HEK293 (cell line): ENCODE measurements at regions not wholly inside any gene's neighbourhood (a gene's known extent, or its start where the extent isn't known, plus 50 kb on each side); places are given as distances from the start of the nearest gene placed in this dataset.

ENCODE experiments used
- CTCF ChIA-PET: fragments of 350-600 bp; formaldehyde crosslinking; extraction: SDS; loops from one replicate; lab custom pipeline; 2021; ENCODE audit warnings: antibody characterized with exemption; lab: Yijun Ruan, JAX
- POLR2A ChIA-PET: fragments of 300-600 bp; formaldehyde crosslinking; extraction: SDS; loops from one replicate; lab custom pipeline; 2020; ENCODE audit warnings: antibody characterized with exemption, inconsistent platforms; lab: Yijun Ruan, JAX
- H3K27ac ChIP-seq: fragments of 200-500 bp; sonication (Bioruptor generic); 2 replicates; pipeline ENCODE4 v1.5.1; 2014; ENCODE audit warnings: low read depth, low read length, control low read depth, inconsistent platforms; ENCODE audit errors: extremely low read depth
- H3K36me3 ChIP-seq, 2 experiments: fragments of 200-500 bp in 1 of 2; sonication (Bioruptor generic) in 1 of 2; 1 replicate in 1 of 2; 2 replicates in 1 of 2; pipeline ENCODE4 v1.5.1; 2014 to 2017; ENCODE audit warnings: inconsistent platforms in 2 of 2, low read length in 2 of 2; ENCODE audit not compliant: control insufficient read depth in 2 of 2, insufficient read depth in 1 of 2
- H3K4me1 ChIP-seq: fragments of 200-500 bp; sonication (Bioruptor generic); 2 replicates; pipeline ENCODE4 v1.5.1; 2014; ENCODE audit warnings: mild to moderate bottlenecking, low read length, inconsistent platforms; ENCODE audit not compliant: control insufficient read depth, insufficient read depth
- H3K4me3 ChIP-seq: 2 replicates; pipeline ENCODE4 v1.5.1; 2011; ENCODE audit warnings: low read depth, mild to moderate bottlenecking, control low read depth, low read length, moderate library complexity
- H3K9me3 ChIP-seq: fragments of 200-500 bp; sonication (Bioruptor generic); 2 replicates; pipeline ENCODE4 v1.5.1; 2014; ENCODE audit warnings: low read depth, low read length, inconsistent platforms; ENCODE audit not compliant: control insufficient read depth, insufficient read depth
- AEBP2 ChIP-seq: fragments of 450-650 bp; formaldehyde crosslinking; IDR thresholded peaks from 2 replicates; pipeline ENCODE4 v1.5.1; 2016; ENCODE audit warnings: missing biosample characterization, missing genetic modification characterization, borderline replicate concordance
- GFI1B ChIP-seq: fragments of 450-650 bp; formaldehyde crosslinking; IDR thresholded peaks from 2 replicates; pipeline ENCODE4 v1.5.1; 2016; ENCODE audit warnings: missing biosample characterization, missing genetic modification characterization
- GLI4 ChIP-seq: fragments of 450-650 bp; formaldehyde crosslinking; IDR thresholded peaks from 2 replicates; pipeline ENCODE4 v1.5.1; 2016; ENCODE audit warnings: missing biosample characterization, missing genetic modification characterization
- HOXA7 ChIP-seq: sonication (generic); formaldehyde crosslinking; IDR thresholded peaks from 2 replicates; pipeline ENCODE4 v1.8.1; 2022; ENCODE audit warnings: missing genetic modification reagents, borderline replicate concordance
- PRDM4 ChIP-seq: fragments of 450-650 bp; formaldehyde crosslinking; IDR thresholded peaks from 2 replicates; pipeline ENCODE4 v1.5.1; 2017; ENCODE audit warnings: missing biosample characterization, missing genetic modification characterization
- SALL2 ChIP-seq: fragments of 450-650 bp; formaldehyde crosslinking; IDR thresholded peaks from 2 replicates; pipeline ENCODE4 v1.5.0; 2017; ENCODE audit warnings: missing biosample characterization, mild to moderate bottlenecking, missing genetic modification characterization, borderline replicate concordance
- SP2 ChIP-seq: fragments of 450-650 bp; formaldehyde crosslinking; IDR thresholded peaks from 2 replicates; pipeline ENCODE4 v1.5.1; 2016; ENCODE audit warnings: missing biosample characterization, missing genetic modification characterization
- SP3 ChIP-seq: fragments of 450-650 bp; formaldehyde crosslinking; IDR thresholded peaks from 2 replicates; pipeline ENCODE4 v1.5.1; 2016; ENCODE audit warnings: missing biosample characterization, missing genetic modification characterization
- ZBTB21 ChIP-seq: fragments of 450-650 bp; formaldehyde crosslinking; IDR thresholded peaks from 2 replicates; pipeline ENCODE4 v1.5.1; 2017; ENCODE audit warnings: missing biosample characterization, missing genetic modification characterization
- ZFP69B ChIP-seq: fragments of 450-650 bp; formaldehyde crosslinking; IDR thresholded peaks from 2 replicates; pipeline ENCODE4 v1.5.1; 2016; ENCODE audit warnings: missing biosample characterization, missing genetic modification characterization
- ZIC2 ChIP-seq: fragments of 450-650 bp; formaldehyde crosslinking; IDR thresholded peaks from 2 replicates; pipeline ENCODE4 v1.5.1; 2016; ENCODE audit warnings: missing biosample characterization, missing genetic modification characterization
- ZNF280C ChIP-seq: fragments of 450-650 bp; formaldehyde crosslinking; IDR thresholded peaks from 2 replicates; pipeline ENCODE4 v1.5.1; 2016; ENCODE audit warnings: missing biosample characterization, missing genetic modification characterization
- ZNF335 ChIP-seq: fragments of 450-650 bp; formaldehyde crosslinking; conservative IDR thresholded peaks from 2 replicates; pipeline ENCODE4 v1.5.1; 2016; ENCODE audit warnings: missing biosample characterization, missing genetic modification characterization
- ZNF404 ChIP-seq: fragments of 450-650 bp; formaldehyde crosslinking; IDR thresholded peaks from 2 replicates; pipeline ENCODE4 v1.5.1; 2017; ENCODE audit warnings: missing biosample characterization, missing genetic modification characterization
- ZNF558 ChIP-seq: fragments of 450-650 bp; formaldehyde crosslinking; IDR thresholded peaks from 2 replicates; pipeline ENCODE4 v1.5.1; 2016; ENCODE audit warnings: missing biosample characterization, missing genetic modification characterization
- ZNF600 ChIP-seq: fragments of 450-650 bp; formaldehyde crosslinking; IDR thresholded peaks from 2 replicates; pipeline ENCODE4 v1.5.1; 2016; ENCODE audit warnings: missing biosample characterization, missing genetic modification characterization
- ZNF621 ChIP-seq: fragments of 450-650 bp; formaldehyde crosslinking; IDR thresholded peaks from 2 replicates; pipeline ENCODE4 v1.5.1; 2017; ENCODE audit warnings: missing biosample characterization, missing genetic modification characterization
- ZNF660 ChIP-seq: fragments of 450-650 bp; IDR thresholded peaks from 2 replicates; pipeline ENCODE4 v1.5.1; 2018; ENCODE audit warnings: missing biosample characterization, mild to moderate bottlenecking, missing genetic modification characterization
- ZNF837 ChIP-seq: fragments of 450-650 bp; formaldehyde crosslinking; IDR thresholded peaks from 2 replicates; pipeline ENCODE4 v1.5.1; 2016; ENCODE audit warnings: missing biosample characterization, missing genetic modification characterization
- TF ChIP-seq, protein P1 (sequence below): fragments of 450-650 bp; formaldehyde crosslinking; IDR thresholded peaks from 2 replicates; pipeline ENCODE4 v1.5.1; 2016; ENCODE audit warnings: missing biosample characterization, missing genetic modification characterization
- TF ChIP-seq, protein P2 (sequence below): fragments of 450-650 bp; formaldehyde crosslinking; IDR thresholded peaks from 2 replicates; pipeline ENCODE4 v1.5.1; 2016; ENCODE audit warnings: missing biosample characterization, missing genetic modification characterization
- TF ChIP-seq, protein P3 (sequence below): fragments of 450-650 bp; IDR thresholded peaks from 2 replicates; pipeline ENCODE4 v1.5.1; 2018; ENCODE audit warnings: missing biosample characterization, missing genetic modification characterization

GRCh38 chr4:181604546-181604945 lies 638.7 kb upstream of the TENM3 start:
- CTCF ChIA-PET = no interaction called here

DNA sequence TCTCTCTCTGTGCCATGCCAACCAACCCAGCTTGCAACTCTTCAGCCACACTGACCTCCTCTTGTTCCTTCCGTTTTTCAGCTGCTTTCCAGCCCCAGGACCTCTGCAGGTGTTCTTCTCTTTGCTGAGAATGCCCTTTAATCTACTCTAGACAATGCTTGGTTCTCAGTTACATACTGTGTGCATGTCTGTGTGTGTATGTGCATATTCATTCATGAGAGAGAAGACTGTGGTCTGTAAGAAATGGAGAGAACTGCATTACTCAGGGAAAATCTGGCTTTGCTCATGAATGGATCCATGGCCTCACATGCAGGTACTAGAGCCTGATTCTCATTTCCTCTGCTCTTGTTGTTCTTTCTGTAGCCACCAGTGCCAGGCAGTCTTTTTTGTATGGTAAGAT lies 636.9 kb upstream of the TENM3 start:
- Histone ChIP-seq H3K36me3 (no peaks in the 10 kb centered on the region), H3K27ac (no peak overlapping the region), H3K4me1 (peaks cover 12% of the 10 kb centered on the region), H3K9me3 (no peaks in the 10 kb centered on the region), H3K4me3 (no peak overlapping the region)
- ChIA-PET CTCF (no interaction called here), POLR2A (no interaction called here)
- TF ChIP-seq ZIC2 (tag by site-specific recombination) (peak; percentile 60), ZFP69B (tag by site-specific recombination) (no peak)

More at GRCh38 chr4:181604546-181604945, 638.7 kb upstream of the TENM3 start:
- no peaks in the 10 kb centered on the region for H3K9me3 ChIP-seq
- TF ChIP-seq SALL2 (tag by site-specific recombination) (no peak), PRDM4 (tag by site-specific recombination) (no peak), SP2 (tag by site-specific recombination) (no peak), ZNF280C (tag by site-specific recombination) (no peak), ZNF600 (tag by site-specific recombination) (no peak), HOXA7 (no peak), GFI1B (no peak), ZNF837 (no peak)
- TF ChIP-seq, protein P1, sequence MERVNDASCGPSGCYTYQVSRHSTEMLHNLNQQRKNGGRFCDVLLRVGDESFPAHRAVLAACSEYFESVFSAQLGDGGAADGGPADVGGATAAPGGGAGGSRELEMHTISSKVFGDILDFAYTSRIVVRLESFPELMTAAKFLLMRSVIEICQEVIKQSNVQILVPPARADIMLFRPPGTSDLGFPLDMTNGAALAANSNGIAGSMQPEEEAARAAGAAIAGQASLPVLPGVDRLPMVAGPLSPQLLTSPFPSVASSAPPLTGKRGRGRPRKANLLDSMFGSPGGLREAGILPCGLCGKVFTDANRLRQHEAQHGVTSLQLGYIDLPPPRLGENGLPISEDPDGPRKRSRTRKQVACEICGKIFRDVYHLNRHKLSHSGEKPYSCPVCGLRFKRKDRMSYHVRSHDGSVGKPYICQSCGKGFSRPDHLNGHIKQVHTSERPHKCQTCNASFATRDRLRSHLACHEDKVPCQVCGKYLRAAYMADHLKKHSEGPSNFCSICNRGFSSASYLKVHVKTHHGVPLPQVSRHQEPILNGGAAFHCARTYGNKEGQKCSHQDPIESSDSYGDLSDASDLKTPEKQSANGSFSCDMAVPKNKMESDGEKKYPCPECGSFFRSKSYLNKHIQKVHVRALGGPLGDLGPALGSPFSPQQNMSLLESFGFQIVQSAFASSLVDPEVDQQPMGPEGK (tag by site-specific recombination) = no peak
- no peak overlapping the region for H3K27ac ChIP-seq
- 0 out of 2 replicates have a peak, but pooled peaks cover 3% of the 10 kb centered on the region for H3K4me1 ChIP-seq
- POLR2A ChIA-PET = no interaction called here
- no peaks in the 10 kb centered on the region for H3K36me3 ChIP-seq
- no peak overlapping the region for H3K4me3 ChIP-seq

- CTCF ChIA-PET = no interaction called here
- Histone ChIP-seq H3K9me3 (no peaks in the 10 kb centered on the region), H3K36me3 (no peaks in the 10 kb centered on the region), H3K27ac (no peak overlapping the region), H3K4me3 (no peak overlapping the region), H3K4me1 (peaks cover 18% of the 10 kb centered on the region)
- TF ChIP-seq, protein P2, sequence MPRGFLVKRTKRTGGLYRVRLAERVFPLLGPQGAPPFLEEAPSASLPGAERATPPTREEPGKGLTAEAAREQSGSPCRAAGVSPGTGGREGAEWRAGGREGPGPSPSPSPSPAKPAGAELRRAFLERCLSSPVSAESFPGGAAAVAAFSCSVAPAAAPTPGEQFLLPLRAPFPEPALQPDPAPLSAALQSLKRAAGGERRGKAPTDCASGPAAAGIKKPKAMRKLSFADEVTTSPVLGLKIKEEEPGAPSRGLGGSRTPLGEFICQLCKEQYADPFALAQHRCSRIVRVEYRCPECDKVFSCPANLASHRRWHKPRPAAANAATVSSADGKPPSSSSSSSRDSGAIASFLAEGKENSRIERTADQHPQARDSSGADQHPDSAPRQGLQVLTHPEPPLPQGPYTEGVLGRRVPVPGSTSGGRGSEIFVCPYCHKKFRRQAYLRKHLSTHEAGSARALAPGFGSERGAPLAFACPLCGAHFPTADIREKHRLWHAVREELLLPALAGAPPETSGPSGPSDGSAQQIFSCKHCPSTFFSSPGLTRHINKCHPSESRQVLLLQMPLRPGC = no peak
- no peak for TF ChIP-seq ZNF660 (tag by site-specific recombination)
- TF ChIP-seq ZBTB21 (tag by site-specific recombination) = no peak
- no peak for TF ChIP-seq GLI4 (tag by site-specific recombination)
- TF ChIP-seq ZNF335 (tag by site-specific recombination) = no peak
- TF ChIP-seq ZNF558 = no peak
- no peak for TF ChIP-seq AEBP2 (tag by site-specific recombination)
- TF ChIP-seq ZNF404 (tag by site-specific recombination) = no peak
- TF ChIP-seq ZNF621 (tag by site-specific recombination) = no peak
- TF ChIP-seq, protein P3, sequence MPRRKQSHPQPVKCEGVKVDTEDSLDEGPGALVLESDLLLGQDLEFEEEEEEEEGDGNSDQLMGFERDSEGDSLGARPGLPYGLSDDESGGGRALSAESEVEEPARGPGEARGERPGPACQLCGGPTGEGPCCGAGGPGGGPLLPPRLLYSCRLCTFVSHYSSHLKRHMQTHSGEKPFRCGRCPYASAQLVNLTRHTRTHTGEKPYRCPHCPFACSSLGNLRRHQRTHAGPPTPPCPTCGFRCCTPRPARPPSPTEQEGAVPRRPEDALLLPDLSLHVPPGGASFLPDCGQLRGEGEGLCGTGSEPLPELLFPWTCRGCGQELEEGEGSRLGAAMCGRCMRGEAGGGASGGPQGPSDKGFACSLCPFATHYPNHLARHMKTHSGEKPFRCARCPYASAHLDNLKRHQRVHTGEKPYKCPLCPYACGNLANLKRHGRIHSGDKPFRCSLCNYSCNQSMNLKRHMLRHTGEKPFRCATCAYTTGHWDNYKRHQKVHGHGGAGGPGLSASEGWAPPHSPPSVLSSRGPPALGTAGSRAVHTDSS (tag by site-specific recombination) = no peak
- no peak for TF ChIP-seq SP3
- POLR2A ChIA-PET = no interaction called here
These were observed 635.0 kb upstream of the TENM3 start for GRCh38 chr4:181608181-181608580.
